ENCODE measurements at regions not wholly inside any gene's neighbourhood (a gene's known extent, or its start where the extent isn't known, plus 50 kb on each side); places are given as distances from the start of the nearest gene placed in this dataset.
"Not testable (repeated sequence)": the region's sequence is repeated elsewhere in the genome, so short reads cannot be mapped to it uniquely, and the experiment has no call there.

DNA sequence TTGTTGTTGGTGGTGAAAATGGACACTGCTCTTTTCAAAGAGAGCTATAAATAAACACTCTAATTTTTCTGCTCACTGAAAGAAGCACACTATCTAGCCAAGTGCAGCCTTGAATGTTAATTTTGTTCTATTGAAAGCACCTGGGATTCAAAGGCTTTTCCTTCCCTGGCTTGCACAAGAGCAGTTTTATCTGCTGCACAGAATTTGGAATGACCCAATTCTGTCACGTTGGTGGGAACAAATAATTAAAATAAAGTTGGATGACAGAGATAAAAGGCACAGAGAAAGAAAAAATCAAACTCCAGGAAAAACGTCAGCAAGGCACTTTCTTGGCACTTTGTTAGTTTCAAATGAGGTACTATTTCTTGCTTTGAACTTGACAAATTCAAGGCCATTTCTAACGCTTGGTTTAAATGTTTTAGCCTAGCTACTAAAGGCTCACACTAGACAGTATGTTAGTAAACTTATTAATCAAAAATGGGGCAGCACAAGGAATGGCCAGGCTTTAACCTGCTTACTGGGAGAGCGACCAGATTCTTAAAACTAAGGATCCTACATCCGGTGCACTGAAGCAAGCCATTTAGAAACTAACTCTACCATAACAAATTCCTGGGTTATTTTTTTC lies 145.5 kb upstream of the ARG1 start:
- H3K4me1 ChIP-seq (ENCODE audit: insufficient read depth, insufficient read length): no peaks in the 10 kb centered on the region
- H3K9ac ChIP-seq (ENCODE audit: insufficient read length, low read depth): no peak overlapping the region
- H3K27me3 ChIP-seq (ENCODE audit: insufficient read depth, insufficient read length): no peaks in the 10 kb centered on the region
- no peaks in the 10 kb centered on the region for H3K36me3 ChIP-seq (ENCODE audit: insufficient read depth, insufficient read length, low read length)
- no peak overlapping the region for H3K4me3 ChIP-seq (ENCODE audit: insufficient read length, low read depth)
- H3K9me3 ChIP-seq (ENCODE audit: insufficient read depth, low read length): peaks cover 5% of the 10 kb centered on the region; the same call in 1 of the 2 replicates
- DNase-seq (ENCODE audit: low read depth, low spot score): no peak
- no peak for TF ChIP-seq ZNF274 (IDR thresholded peaks at IDR 0.05; ENCODE audit: low read depth, low read length)
- TF ChIP-seq YY1 (IDR thresholded peaks at IDR 0.05; ENCODE audit: insufficient read depth, insufficient read length): no peak
- TF ChIP-seq SUZ12 (IDR thresholded peaks at IDR 0.05; ENCODE audit: extremely low read depth, insufficient read depth, insufficient read length): no peak

DNA sequence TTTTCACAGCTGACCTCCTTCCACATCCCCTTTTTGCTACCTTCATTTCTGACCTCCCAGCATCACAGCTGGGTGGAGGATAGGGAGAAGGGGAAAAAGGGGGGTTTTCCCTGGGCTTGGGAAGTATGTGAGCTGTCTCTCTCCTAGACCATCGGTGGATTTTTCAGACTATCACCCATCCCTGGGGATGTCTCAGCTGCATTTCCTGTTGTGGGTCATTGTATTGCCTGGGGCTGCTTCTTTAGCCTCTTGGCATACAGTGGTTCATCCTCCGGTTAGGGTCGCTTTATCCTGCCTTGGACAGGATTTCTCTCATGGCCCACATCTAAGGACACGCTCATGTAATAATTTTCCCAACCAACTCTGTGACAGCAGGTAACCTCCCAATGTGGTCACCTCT lies 142.5 kb upstream of the ARG1 start:
- H3K27me3 ChIP-seq (ENCODE audit: insufficient read depth, insufficient read length): no peaks in the 10 kb centered on the region
- no peak overlapping the region for H3K9ac ChIP-seq (ENCODE audit: insufficient read length, low read depth)
- TF ChIP-seq SUZ12 (IDR thresholded peaks at IDR 0.05; ENCODE audit: extremely low read depth, insufficient read depth, insufficient read length) (no peak), YY1 (IDR thresholded peaks at IDR 0.05; ENCODE audit: insufficient read depth, insufficient read length) (no peak), ZNF274 (IDR thresholded peaks at IDR 0.05; ENCODE audit: low read depth, low read length) (no peak)
- H3K36me3 ChIP-seq (ENCODE audit: insufficient read depth, insufficient read length, low read length): no peaks in the 10 kb centered on the region
- no peak overlapping the region for H3K4me3 ChIP-seq (ENCODE audit: insufficient read length, low read depth)
- no peaks in the 10 kb centered on the region for H3K4me1 ChIP-seq (ENCODE audit: insufficient read depth, insufficient read length)
- H3K9me3 ChIP-seq (ENCODE audit: insufficient read depth, low read length): peaks cover 12% of the 10 kb centered on the region
- no peak for DNase-seq (ENCODE audit: low read depth, low spot score)

DNA sequence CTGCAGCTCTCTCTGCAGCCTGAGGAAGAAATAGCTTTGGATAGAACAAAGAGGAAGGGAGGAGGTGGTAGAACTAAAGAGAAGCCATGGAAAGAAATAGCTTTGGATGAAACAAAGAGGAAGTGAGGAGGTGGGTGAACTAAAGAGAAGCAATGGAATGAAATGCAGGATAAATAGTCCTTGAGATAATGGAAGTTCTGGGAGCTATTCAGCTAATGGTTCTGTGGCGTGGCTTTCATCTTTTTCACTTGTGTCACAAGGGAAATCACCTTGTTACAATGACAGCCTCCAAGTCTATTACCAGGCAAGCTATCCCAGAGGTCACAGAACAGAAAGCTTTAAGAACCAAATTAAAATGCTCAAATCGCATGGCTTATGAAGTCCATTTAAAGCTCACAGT lies 141.3 kb upstream of the ARG1 start:
- no peak for DNase-seq (ENCODE audit: low read depth, low spot score)
- H3K9ac ChIP-seq (ENCODE audit: insufficient read length, low read depth): no peak overlapping the region
- no peak overlapping the region for H3K4me3 ChIP-seq (ENCODE audit: insufficient read length, low read depth)
- peaks cover 17% of the 10 kb centered on the region for H3K9me3 ChIP-seq (ENCODE audit: insufficient read depth, low read length)
- TF ChIP-seq ZNF274 (IDR thresholded peaks at IDR 0.05; ENCODE audit: low read depth, low read length): no peak
- no peak for TF ChIP-seq SUZ12 (IDR thresholded peaks at IDR 0.05; ENCODE audit: extremely low read depth, insufficient read depth, insufficient read length)
- no peak for TF ChIP-seq YY1 (IDR thresholded peaks at IDR 0.05; ENCODE audit: insufficient read depth, insufficient read length)
- no peaks in the 10 kb centered on the region for H3K4me1 ChIP-seq (ENCODE audit: insufficient read depth, insufficient read length)
- H3K36me3 ChIP-seq (ENCODE audit: insufficient read depth, insufficient read length, low read length): no peaks in the 10 kb centered on the region
- H3K27me3 ChIP-seq (ENCODE audit: insufficient read depth, insufficient read length): no peaks in the 10 kb centered on the region

DNA sequence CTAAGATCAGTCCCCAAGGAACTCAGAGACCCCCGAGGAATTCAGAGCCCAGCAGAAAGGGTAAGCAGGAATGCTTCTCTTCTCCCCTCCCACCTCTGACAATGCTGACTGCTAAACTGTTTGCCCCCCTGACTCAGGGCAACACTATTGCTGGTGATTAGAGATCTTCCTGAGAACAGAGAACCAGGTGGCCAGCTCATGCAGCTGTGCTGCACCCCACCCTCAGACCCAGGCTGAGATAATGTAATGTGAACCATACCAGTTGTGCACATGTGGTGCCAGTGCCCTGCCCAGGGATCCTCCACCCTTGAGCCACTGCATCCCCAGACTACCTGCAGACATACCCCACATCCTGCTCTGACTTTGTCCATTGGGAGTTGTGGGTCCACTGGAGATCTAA lies 139.1 kb upstream of the ARG1 start:
- TF ChIP-seq ZNF274 (IDR thresholded peaks at IDR 0.05; ENCODE audit: low read depth, low read length) (no peak), YY1 (IDR thresholded peaks at IDR 0.05; ENCODE audit: insufficient read depth, insufficient read length) (no peak), SUZ12 (IDR thresholded peaks at IDR 0.05; ENCODE audit: extremely low read depth, insufficient read depth, insufficient read length) (no peak)
- H3K4me1 ChIP-seq (ENCODE audit: insufficient read depth, insufficient read length): no peaks in the 10 kb centered on the region
- DNase-seq (ENCODE audit: low read depth, low spot score): no peak
- peaks cover 11% of the 10 kb centered on the region; the same call in 1 of the 2 replicates for H3K9me3 ChIP-seq (ENCODE audit: insufficient read depth, low read length)
- H3K9ac ChIP-seq (ENCODE audit: insufficient read length, low read depth): no peak overlapping the region
- H3K4me3 ChIP-seq (ENCODE audit: insufficient read length, low read depth): no peak overlapping the region
- H3K36me3 ChIP-seq (ENCODE audit: insufficient read depth, insufficient read length, low read length): no peaks in the 10 kb centered on the region
- H3K27me3 ChIP-seq (ENCODE audit: insufficient read depth, insufficient read length): no peaks in the 10 kb centered on the region

DNA sequence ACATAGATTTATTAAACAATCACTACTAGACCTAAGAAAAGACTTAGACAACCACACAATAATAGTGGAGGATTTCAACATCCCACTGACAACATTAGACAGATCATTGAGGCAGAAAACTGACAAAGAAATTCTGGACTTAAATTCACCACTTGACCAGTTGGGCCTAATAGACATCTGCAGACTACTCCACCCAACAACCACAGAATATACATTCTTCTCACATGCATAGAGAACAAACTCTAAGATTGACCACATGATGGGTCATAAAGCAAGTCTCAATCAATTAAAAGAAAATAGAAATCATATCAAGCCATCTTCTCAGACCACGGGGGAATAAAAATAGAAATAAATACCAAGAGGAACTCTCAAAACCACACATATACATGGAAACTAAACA lies 136.7 kb upstream of the ARG1 start:
- DNase-seq (ENCODE audit: low read depth, low spot score): no peak
- TF ChIP-seq SUZ12 (IDR thresholded peaks at IDR 0.05; ENCODE audit: extremely low read depth, insufficient read depth, insufficient read length): no peak
- TF ChIP-seq ZNF274 (IDR thresholded peaks at IDR 0.05; ENCODE audit: low read depth, low read length): no peak
- TF ChIP-seq YY1 (IDR thresholded peaks at IDR 0.05; ENCODE audit: insufficient read depth, insufficient read length): no peak
- Histone ChIP-seq H3K4me3 (ENCODE audit: insufficient read length, low read depth) (no peak overlapping the region), H3K9ac (ENCODE audit: insufficient read length, low read depth) (no peak overlapping the region), H3K4me1 (ENCODE audit: insufficient read depth, insufficient read length) (no peaks in the 10 kb centered on the region), H3K27me3 (ENCODE audit: insufficient read depth, insufficient read length) (no peaks in the 10 kb centered on the region), H3K36me3 (ENCODE audit: insufficient read depth, insufficient read length, low read length) (no peaks in the 10 kb centered on the region), H3K9me3 (ENCODE audit: insufficient read depth, low read length) (peaks cover 11% of the 10 kb centered on the region; the same call in 1 of the 2 replicates)

DNA sequence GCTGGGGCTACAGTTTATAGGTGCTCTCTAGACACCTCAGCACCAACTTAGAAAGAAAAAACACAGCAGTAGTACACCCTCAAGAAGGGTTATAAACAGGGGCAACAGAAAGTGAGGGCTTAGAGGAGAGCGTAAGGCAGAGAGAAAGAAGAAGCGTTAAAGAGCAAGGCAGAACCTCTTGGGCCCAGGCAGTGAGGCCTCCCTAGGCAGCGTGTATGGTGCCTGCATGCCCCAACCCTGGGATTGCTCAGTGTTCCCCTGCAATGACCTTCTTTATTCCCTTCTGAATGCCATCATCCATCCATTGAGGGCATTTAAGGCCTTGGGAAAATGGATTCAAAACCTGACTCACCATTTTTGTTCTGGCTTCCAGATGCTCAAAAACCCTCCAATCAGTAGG lies 130.0 kb upstream of the ARG1 start:
- Histone ChIP-seq H3K36me3 (ENCODE audit: insufficient read depth, insufficient read length, low read length) (no peaks in the 10 kb centered on the region), H3K9me3 (ENCODE audit: insufficient read depth, low read length) (no peaks in the 10 kb centered on the region), H3K4me3 (ENCODE audit: insufficient read length, low read depth) (no peak overlapping the region), H3K9ac (ENCODE audit: insufficient read length, low read depth) (no peak overlapping the region), H3K4me1 (ENCODE audit: insufficient read depth, insufficient read length) (no peaks in the 10 kb centered on the region), H3K27me3 (ENCODE audit: insufficient read depth, insufficient read length) (no peaks in the 10 kb centered on the region)
- TF ChIP-seq ZNF274 (IDR thresholded peaks at IDR 0.05; ENCODE audit: low read depth, low read length): no peak
- TF ChIP-seq SUZ12 (IDR thresholded peaks at IDR 0.05; ENCODE audit: extremely low read depth, insufficient read depth, insufficient read length): no peak
- no peak for TF ChIP-seq YY1 (IDR thresholded peaks at IDR 0.05; ENCODE audit: insufficient read depth, insufficient read length)
- no peak for DNase-seq (ENCODE audit: low read depth, low spot score)

DNA sequence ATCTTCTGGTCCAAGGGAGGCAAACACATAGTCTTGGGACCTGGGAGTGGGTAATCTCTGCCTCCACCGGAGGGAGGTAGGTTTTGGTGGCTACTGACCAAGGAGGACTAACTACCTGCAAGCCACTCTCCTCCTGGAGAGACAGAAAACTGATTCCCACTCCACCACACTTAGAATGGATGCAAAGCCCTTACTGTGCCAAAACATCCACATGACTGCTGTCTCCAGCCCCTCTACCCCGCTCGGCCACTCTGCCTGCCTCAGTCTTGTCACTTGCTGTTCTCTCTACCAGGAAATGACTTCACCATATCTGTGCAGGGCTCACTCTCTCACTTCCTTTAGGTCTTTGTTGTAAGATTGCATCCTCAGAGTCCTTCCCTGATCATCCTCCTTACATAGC lies 129.5 kb upstream of the ARG1 start:
- no peaks in the 10 kb centered on the region for H3K9me3 ChIP-seq (ENCODE audit: insufficient read depth, low read length)
- no peak overlapping the region for H3K9ac ChIP-seq (ENCODE audit: insufficient read length, low read depth)
- H3K4me3 ChIP-seq (ENCODE audit: insufficient read length, low read depth): no peak overlapping the region
- no peaks in the 10 kb centered on the region for H3K36me3 ChIP-seq (ENCODE audit: insufficient read depth, insufficient read length, low read length)
- no peaks in the 10 kb centered on the region for H3K4me1 ChIP-seq (ENCODE audit: insufficient read depth, insufficient read length)
- no peak for TF ChIP-seq YY1 (IDR thresholded peaks at IDR 0.05; ENCODE audit: insufficient read depth, insufficient read length)
- no peak for TF ChIP-seq ZNF274 (IDR thresholded peaks at IDR 0.05; ENCODE audit: low read depth, low read length)
- no peak for TF ChIP-seq SUZ12 (IDR thresholded peaks at IDR 0.05; ENCODE audit: extremely low read depth, insufficient read depth, insufficient read length)
- no peaks in the 10 kb centered on the region for H3K27me3 ChIP-seq (ENCODE audit: insufficient read depth, insufficient read length)
- no peak for DNase-seq (ENCODE audit: low read depth, low spot score)

DNA sequence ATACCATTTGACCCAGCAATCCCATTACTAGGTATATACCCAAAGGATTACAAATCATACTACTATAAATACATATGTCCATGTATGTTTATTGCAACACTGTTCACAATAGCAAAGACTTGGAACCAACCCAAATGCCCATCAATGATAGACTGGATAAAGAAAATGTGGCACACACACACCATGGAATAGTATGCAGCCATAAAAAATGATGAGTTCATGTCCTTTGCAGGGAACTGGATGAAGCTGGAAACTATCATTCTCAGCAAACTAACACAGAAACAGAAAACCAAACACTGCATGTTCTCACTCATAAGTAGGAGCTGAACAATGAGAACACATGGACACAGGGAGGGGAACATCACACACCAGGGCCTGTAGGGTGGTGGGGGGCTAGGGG lies 127.7 kb upstream of the ARG1 start:
- H3K36me3 ChIP-seq (ENCODE audit: insufficient read depth, insufficient read length, low read length); H3K4me1 ChIP-seq (ENCODE audit: insufficient read depth, insufficient read length); H3K27me3 ChIP-seq (ENCODE audit: insufficient read depth, insufficient read length); H3K9me3 ChIP-seq (ENCODE audit: insufficient read depth, low read length); H3K4me3 ChIP-seq (ENCODE audit: insufficient read length, low read depth); DNase-seq (ENCODE audit: low read depth, low spot score); H3K9ac ChIP-seq (ENCODE audit: insufficient read length, low read depth): not testable (repeated sequence)

All from NT2/D1 (cell line).